Right renal cortex interstitium (tissue), 3 donors: ENCODE measurements at regions not wholly inside any gene's neighbourhood (a gene's known extent, or its start where the extent isn't known, plus 50 kb on each side); places are given as distances from the start of the nearest gene placed in this dataset.

Source experiments
- DNase-seq, 3 donors: peaks; one replicate each; pipeline ENCODE4 v3.0.0-alpha.2; 2013; ENCODE audit warnings: low read depth in 3 of 3, low spot score in 2 of 3

- DNase-seq: no peak
These were observed 1055.7 kb downstream of the NAALADL2 start for GRCh38 chr3:175914785-175915184.

DNA sequence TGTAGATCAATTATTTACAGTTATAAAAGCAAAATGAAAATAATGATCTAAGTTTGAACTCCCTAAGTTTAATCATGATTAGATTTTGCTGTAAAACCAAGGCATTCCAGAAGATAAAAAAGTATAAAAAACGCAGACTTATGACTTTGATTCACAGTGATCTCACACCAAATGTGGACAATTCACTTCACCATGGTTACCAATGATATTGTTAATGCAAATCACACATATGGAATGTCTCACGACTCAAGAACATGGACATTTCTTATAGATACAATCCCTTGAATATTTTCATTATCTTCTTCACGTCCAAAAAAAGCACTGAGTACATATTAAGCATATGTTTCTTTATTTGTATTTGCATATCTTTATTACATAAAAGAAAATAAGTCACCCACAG lies 1054.2 kb downstream of the NAALADL2 start:
- DNase-seq: no peak

GRCh38 chr3:175911937-175912336 lies 1052.8 kb downstream of the NAALADL2 start:
- DNase-seq: no peak

DNA sequence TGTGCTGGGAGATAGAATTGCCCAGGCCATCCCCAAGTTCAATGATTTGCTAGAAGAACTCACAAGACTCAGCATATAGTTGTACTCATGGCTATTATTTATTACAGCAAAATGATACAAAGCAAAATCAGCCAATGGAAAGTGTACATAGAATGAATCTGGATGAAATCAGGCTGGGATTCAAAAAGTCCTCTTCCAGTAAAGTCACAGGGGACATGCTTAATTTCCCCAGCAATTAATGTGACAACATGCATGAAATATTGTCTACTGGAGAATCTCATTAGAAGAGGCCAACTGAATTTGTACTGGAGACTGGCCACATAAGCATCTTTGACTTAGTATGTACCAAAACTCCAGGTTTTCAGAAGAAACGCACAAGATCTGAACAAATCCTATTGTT lies 1043.1 kb downstream of the NAALADL2 start:
- peak in 2 of 3 donors; percentile 13 to 17 for DNase-seq

DNA sequence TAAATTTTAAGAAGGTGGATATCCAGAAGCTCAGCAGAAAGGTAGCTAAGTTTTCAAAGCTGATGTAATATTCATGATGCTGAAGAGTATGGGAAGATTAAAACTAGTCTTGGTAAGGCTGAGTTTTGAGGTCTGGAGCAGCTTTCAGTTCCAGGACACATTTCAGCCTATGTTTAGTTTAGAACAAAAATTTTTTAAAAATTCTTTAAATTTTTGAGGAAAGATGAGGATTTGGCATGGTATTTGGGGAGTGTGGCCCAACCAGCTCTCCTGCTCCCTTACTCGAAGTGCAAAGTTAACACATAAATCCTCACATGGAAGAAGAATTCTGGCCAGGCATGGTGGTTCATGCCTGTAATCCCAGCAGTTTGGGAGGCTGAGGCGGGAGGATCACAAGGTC lies 1039.1 kb downstream of the NAALADL2 start:
- DNase-seq: no peak

DNA sequence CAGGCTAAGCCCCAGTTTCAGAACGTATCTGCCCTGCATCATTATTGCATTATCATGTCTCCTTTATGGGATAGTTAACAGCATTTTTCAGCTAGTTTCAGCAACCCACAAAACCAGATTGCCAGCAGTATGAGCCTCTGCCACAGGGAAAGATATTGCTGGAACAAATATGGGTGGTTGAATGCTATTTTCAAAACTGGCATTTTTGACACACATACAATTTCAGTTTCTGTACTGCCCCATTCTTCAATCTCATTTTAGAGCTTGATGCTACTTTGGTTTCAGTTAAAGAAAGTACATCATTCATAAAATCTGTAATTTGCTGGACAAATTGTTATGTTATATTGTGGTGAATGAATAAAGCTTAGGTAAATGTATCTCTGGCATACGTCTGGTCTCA lies 1037.5 kb downstream of the NAALADL2 start:
- no peak for DNase-seq

DNA sequence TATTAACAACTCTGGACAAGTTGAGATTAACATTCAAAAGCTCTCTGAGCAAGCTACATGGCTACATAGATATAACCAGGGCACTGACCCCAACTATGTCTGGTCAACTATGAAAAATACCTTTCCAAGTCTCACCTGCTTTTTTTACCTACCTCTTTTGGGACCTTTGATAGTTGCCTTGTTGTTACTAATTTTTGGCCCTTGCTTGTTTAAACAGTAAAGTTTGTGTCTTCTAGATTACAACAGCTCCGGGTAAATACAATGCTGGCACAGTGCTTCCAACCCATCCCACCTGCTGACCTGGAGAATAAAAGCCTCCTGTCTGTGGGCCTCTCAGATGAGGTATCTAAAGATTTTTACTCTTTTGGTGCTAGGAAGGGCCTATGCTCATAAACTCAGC lies 1036.6 kb downstream of the NAALADL2 start:
- DNase-seq: no peak

DNA sequence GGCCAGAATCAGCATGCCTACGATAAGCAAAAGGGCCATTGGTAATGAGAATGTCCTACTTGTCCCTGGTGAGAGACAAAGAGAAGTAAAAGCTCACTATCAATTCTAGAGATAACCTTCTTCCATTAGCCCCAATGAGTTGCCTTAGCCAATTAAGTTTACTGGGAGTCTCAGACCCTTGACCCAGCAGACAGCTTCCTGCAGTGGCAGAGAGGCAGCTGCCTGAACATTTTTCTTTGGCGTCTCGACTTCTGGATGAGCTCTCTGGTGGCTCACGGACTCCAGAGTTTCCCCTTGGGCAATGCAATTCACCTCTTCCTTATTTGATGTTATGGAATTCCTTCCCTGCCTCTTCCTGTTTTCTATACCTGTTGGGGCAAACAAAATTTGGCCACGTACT lies 1034.4 kb downstream of the NAALADL2 start:
- no peak for DNase-seq

DNA sequence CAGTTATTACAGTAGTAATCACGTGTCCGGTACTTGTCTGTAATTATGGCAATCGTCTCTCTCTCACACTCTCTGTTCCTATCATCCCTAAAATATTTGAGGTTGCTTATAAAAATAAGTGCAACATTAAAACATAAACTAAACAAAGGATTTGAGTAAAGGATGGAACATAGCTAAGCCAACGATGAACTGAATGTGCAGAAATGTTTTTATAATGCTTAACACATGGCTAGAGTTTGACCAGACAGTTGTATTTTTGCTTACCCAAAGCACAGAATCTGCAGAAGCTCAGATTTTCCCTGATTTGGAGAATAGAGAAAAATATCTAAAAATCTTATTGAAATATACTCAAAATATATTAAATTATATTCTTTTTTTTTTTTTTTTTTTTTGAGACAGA lies 1030.9 kb downstream of the NAALADL2 start:
- no peak for DNase-seq

- no peak for DNase-seq
These were observed 1026.2 kb downstream of the NAALADL2 start for GRCh38 chr3:175885231-175885766.

GRCh38 chr3:175879417-175879816 lies 1020.3 kb downstream of the NAALADL2 start:
- DNase-seq: no peak

GRCh38 chr3:175869404-175869803 lies 1010.3 kb downstream of the NAALADL2 start:
- no peak for DNase-seq

GRCh38 chr3:175868626-175869025 lies 1009.5 kb downstream of the NAALADL2 start:
- no peak for DNase-seq

DNA sequence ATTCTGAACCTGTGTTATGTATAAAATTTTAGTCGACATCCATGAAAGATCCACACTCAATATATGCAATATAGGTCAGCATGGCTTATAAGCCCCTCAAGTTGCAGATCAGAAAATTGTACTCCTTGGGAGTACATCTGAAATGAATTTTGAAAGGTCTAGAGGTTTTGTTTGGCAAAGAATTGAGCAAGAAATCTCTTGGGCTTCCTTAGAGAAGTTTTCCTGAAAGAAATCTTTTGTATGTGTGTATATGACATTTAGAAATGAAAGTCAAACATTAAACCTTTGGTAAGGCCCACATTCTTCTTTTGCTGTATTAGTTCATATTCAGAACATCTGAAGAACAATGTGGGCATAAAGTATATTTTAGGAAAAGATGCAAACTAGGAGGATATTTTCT lies 1006.6 kb downstream of the NAALADL2 start:
- no peak for DNase-seq

DNA sequence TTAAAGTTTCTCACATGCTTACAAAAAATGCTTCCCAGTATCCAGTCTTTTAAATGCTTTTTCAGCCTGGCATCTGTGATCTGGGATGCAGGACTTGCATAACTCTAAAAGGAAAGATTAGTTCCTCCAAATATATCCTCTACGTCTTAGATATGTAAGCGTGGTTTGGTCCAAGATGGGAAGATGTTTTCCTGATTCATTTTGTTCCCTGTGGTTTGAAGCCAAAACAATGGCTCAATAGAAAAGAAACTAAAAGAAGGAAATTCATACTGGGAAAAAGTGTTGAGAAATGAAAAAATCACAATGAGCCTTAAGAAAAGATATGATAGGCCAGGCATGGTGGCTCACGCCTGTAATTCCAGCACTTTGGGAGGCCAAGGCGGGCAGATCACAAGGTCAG lies 1002.8 kb downstream of the NAALADL2 start:
- no peak for DNase-seq
